Hindlimb muscle (tissue), 1 donor: ENCODE measurements at regions not wholly inside any gene's neighbourhood (a gene's known extent, or its start where the extent isn't known, plus 50 kb on each side); places are given as distances from the start of the nearest gene placed in this dataset.

Experiments used
- DNase-seq: peaks from one replicate; pipeline ENCODE4 v3.0.0-alpha.2; 2013

DNA sequence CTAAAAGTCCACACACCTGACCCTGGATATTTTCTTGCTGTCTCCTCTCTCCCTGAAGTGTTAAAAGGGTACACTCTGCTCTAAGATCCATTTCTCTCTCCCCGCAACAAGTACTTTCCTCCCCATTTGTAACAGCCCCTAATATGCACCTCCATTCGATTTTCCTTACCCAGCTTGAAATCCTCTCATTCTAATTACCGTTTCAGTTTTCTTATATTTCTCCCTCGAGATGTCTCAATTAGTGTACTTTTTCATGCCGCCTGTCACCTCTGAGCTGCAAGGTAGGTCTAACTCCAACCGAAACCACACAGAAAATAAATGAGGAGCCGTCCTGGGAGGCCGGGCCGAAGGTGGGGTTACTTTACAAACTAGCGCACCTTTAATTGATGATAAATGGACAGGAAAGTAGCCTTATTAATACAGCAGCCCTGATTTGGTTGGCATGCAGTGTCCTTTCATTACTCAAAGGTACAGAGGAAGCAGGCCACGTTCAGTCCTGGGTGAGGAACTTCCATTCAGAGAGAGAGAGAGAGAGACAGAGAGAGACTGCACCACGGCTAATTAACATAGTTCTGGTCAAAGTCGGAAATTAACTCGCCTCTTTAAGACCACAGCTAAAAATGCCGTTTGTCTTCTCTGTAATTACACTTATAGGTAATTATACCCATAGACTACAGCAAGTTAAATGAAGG lies 319.9 kb downstream of the ARRDC4 start:
- no peak for DNase-seq

GRCh38 chr15:98281130-98281529 lies 320.6 kb downstream of the ARRDC4 start:
- DNase-seq = no peak

DNA sequence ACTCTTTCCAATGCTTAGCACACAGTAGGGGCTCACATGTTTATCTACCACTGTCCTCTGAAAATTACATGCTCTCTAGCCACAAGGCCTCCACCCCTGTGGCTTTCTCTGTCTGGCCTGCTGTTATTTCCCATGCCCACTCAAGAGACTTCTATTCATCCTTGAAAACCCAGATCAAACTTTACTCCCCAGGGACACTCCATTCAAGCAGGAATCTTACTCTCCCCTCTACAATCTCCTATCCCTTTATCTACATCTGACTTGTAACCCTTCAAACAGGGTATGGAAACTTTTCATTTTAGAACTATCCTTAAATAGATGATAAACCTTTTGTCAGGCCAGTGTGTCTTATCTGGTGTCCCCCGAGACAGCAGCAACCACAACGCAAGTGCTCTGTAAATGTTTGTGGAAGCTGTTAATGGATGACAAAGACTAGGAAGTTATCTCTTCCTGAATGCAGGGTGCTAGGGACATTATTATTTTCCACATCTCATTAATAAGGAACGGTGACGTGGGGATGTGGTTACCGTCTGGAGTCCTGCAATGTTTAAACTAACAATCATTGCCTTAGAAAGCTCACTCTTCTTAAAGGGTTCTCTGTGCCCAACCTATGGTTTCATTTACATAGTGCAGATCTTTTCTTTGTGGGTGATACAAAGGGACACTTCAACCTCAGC lies 322.3 kb downstream of the ARRDC4 start:
- DNase-seq = no peak

DNA sequence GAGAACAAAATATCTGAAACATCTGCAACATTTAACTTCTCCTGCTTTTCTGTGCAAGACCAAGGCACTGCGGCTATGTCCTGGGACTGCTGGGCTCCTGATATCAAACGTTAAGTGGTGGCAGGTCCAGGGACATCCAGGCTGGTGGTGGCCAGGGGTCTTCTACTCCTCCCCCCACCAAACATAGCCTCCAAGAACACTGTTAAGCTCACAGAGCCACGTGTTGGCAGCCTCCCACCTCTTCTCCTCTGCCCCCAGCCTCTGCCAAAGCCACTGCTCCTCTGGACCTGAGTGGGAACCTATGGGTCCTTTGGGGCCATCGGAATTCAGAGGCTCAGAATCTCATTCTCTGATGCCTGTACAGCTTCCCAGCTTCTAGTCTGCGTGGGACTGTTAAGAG lies 325.7 kb downstream of the ARRDC4 start:
- DNase-seq = no peak

DNA sequence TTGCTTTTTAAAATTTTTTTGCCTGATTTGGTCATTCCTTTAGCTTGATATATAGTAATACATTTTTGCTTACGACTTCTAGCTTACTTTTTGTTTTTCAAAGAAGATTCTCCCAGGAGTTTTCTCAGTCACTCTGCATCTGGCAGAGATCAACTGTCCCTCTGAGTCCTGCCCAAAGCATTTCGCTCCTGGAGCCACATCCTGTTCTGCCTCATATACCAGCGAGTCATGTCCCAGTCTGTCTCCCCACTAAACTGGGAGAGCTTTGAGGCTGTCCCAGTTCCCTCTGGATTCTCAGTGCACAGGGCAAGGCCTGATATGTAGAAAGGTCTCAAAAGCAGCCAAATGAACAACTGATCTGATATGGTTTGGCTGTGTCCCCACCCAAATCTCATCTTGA lies 326.3 kb downstream of the ARRDC4 start:
- no peak for DNase-seq

- no peak for DNase-seq
These were observed 327.6 kb downstream of the ARRDC4 start for GRCh38 chr15:98288091-98288590.

DNA sequence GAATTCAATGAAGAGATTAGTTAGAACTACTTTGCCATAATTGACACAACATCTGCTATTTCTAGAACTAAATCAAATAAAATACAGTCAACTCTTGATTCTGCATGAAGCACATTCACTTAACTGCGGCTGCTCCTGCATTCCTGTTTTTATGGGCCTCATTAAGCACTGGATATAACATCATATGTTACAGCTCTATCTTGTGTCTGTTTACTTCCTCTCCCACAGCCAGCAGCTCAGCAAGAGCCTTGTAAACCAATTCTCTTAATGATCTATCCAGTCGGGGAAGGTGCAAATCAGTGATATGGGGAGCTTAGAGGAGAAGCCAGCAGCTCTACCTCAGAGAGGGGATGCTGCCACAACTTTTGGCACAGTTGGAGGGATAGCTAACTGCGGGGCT lies 329.2 kb downstream of the ARRDC4 start:
- DNase-seq = no peak

DNA sequence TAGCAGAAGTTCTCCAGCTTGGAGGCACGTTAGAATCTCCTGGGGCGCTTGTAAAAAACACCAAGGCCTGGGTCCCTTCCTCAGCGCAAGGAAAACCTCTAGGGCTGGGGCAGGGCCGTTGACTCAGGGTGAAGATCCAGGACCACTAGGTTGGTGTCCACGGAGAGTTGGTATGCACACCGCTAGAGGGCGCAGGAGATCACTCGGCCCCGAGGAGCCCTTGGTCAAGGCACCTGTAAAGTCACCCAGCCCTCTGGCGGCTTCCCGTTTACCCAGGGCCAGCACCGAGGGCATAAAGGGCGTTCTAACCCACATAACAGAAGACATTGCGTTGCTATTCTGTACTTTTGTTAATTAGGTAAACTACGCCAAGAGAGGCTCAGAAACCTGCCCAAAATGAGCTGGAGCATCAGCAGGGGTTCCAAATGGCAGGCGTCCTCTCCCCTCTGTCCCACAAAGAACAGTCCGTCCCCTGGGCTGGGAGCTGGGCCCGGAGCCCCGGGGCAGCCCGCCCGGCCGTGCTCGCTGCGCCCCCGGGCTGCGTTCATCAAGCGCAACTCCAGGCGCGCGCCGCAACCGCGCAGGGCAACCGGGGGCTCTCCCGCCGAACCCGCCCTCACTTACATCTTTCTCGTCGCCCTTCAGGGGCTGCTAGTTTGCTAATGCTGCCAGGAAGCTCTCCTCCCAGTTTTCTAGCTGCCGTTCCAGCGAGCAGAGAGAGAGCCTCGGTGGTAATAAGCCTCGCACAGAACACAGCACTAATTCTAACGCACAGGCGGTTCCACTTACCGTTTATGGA lies 332.1 kb downstream of the ARRDC4 start:
- no peak for DNase-seq

GRCh38 chr15:98294126-98294525 lies 333.6 kb downstream of the ARRDC4 start:
- no peak for DNase-seq

DNA sequence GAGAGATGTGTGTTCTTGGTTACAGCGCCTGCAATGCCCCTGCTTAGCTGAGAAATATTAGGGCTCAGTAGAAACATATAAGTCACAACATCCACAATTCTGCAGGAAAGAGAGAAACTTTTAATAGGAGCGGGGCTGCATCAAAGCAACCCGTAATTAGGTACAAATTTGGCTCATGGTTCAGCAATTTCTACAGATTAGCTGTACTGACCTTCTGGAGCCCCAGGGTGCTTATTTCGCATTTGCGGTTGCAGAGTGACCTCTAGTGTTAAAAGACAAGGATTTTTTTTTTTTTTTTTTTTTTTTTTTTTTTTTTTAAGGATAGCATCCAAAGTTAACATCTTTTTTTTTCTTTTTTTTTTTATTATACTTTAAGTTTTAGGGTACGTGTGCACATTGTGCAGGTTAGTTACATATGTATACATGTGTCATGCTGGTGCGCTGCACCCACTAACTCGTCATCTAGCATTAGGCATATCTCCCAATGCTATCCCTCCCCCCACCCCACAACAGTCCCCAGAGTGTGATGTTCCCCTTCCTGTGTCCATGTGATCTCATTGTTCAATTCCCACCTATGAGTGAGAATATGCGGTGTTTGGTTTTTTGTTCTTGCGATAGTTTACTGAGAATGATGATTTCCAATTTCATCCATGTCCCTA lies 334.7 kb downstream of the ARRDC4 start:
- peak; percentile 15 for DNase-seq

DNA sequence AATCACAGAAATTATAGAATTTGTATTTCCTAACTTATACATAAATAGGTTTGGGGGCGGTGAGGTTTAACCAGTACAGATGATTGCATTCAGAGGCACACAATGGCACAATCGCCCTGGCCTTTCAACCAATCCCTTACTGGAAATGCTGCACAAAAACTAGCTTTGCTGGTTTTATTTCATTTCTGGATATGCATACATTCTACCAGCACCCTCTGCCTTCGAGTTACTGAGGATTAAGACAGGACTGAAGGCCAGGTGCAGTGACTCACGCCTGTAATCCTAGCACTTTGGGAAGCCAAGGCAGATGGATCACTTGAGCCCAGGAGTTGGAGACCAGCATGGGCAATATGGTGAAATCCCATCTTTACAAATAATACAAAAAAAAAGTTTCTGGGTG lies 336.1 kb downstream of the ARRDC4 start:
- no peak for DNase-seq

DNA sequence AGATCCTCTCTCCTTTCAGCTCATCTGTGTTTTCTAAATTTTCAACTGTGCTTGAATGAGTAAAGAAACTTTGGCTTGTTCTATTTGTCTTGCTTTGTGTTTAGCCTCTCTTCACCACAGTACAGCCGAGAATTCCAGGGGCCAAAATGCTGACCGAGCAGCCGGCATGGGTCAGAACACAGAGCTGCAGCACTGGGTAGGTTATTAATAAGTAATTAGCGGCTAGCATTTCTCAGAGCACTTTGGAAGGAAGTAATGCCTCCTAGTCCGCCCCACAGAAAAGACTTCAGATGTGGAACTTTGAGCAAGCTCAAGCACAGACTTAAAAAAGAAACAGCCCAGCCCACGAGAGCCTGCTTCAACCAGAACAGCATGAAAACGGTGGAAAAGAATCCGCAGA lies 343.9 kb downstream of the ARRDC4 start:
- no peak for DNase-seq

DNA sequence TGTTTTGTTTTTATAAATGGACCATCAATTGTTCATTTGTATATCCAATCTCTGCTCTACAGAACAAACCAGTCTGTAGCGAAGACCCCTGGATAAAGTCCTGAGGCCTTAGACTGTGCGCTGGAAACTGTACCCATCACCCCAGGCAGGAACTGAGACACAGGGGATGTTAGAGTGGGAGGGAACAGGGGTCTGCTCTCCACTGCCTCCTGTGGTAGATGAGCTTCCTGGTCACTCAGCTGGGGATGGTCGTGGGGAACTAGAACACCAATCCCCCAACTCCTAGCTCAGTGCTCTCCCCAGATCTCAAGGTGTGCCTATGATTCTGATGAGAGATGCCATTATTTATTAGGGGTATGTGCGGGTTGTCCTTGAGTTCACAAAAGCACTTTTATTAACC lies 340.2 kb upstream of the IGF1R start:
- DNase-seq = no peak

DNA sequence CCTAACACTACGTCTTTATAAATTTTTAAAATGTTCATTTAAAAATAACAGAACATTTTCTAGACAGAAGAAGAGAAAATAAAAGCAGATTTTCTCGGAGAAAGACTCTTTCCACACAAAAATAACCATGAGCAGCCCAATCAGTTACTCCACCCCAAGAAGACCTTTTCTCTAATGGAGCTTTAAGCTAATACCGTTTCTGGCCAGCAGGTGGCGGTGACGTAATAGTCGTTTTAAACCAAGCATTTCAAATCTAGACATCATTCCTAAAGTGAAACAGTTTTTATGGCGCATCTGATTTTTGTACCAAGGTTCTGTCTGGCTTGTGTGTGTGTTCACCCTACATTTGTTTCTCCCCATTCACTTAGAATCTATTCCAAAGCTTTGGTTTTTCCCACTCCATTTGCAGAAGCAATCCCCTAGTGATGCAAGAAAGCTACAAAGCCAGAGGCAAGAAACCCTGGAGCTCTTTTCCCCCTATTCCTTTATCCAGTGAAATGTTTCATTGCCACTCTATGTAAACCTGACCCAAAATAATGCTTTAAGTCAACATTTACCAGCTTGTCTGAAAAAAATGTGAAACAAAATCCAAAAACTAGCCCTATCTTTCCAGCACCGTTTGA lies 336.7 kb upstream of the IGF1R start:
- peak; percentile 68 for DNase-seq

DNA sequence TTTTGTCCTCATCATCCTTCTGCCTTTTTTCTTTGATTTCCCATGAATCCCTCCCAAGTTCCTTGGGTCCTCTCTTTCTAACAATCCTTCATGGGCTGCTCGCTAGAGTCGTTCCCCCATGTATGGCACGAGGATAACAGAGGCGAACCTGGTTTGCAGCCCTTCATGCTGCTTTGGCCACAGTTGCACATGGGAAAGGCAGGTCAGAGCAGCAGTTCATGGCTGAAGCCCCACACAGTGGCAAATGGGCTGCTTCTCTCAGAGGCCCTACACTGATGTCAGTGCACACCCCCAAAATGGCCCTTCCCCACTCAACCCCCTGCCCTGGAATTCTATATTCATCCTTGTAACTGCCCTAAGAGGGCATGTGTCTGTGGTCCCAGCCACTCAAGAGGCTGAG lies 335.4 kb upstream of the IGF1R start:
- DNase-seq = no peak

GRCh38 chr15:98315971-98316370 lies 332.4 kb upstream of the IGF1R start:
- no peak for DNase-seq

- DNase-seq = no peak
These were observed 326.4 kb upstream of the IGF1R start for GRCh38 chr15:98321896-98322295.

DNA sequence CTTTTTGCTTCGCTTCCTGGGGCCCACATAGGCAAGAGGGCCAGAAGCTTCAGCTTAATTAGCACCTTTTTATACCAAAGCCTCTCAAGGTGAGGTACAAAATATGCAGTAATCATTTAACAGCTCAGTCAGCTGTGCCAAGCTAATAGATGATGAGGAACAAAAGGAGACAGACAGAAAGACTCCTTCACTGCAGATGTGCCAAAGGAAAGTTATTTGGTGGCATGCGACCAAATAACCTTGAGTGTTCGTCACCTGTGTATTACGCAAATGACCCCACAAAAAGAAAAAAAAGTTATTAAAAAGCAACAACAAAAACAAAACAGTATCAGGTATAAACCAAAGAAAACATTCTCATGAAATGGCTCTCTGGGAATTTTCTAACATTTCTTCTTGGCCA lies 325.8 kb upstream of the IGF1R start:
- no peak for DNase-seq

DNA sequence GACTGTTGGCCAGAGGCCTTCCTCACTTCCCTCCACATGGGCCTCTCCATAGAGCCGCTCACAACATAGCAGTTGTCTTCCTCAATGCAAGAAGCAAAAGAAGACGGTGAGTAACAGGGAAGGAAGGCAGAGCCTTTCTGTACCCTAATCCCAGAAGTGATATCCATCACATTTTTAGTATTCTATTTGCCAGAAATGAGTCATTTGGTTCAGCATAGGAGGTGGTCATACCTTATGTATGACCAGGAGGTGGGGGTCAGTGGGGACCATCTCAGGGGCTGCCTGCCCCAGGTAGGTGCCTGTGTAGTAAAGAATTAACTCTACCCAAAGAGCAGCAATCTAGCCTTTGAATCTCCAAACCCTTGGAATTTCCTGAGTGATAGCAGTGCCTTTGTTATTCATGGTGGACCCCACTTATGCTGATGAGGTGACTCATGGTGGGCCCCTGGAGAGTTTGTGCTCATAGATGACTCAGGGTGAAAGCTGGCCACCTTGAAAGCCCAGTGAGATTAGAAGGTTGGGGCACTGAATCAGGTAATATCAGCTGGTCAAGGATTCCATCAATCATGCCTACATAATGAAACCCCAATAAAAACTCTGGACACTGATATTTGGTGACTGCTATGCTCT lies 323.9 kb upstream of the IGF1R start:
- DNase-seq = no peak

GRCh38 chr15:98326804-98327203 lies 321.5 kb upstream of the IGF1R start:
- no peak for DNase-seq

DNA sequence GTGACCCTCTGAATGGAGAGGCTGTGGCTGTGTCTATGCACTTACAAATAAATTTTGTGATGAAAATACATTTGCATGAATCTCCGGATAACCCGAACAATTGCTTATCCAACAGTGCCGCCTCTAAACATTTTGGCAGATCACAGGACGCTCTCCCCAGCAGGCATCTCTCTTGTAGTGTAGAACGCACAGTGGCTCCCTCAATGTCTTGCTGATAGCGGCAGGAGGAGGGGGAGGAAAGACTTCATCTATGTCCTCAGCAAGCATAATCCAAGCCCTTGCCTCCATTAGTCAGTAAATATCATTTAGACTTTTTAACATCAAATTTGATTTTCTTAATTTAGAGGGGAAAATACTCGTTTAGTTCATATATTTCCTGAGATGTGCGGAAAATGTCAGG lies 318.1 kb upstream of the IGF1R start:
- DNase-seq = no peak
